GM12878 (cell line): ENCODE measurements at regions not wholly inside any gene's neighbourhood (a gene's known extent, or its start where the extent isn't known, plus 50 kb on each side); places are given as distances from the start of the nearest gene placed in this dataset.

Experiments used
- BRCA1 ChIP-seq: IDR thresholded peaks from 2 replicates; pipeline ENCODE4 v1.6.1; 2011; ENCODE audit warnings: low read depth, low read length, improper control_type of control experiment
- CHD2 ChIP-seq: IDR thresholded peaks from 2 replicates; pipeline ENCODE4 v1.6.1; 2011; ENCODE audit warnings: low read depth, low read length, improper control_type of control experiment, borderline replicate concordance
- FOXK2 ChIP-seq: fragments of 450-650 bp; IDR thresholded peaks from 2 replicates; pipeline ENCODE4 v1.6.1; 2017; ENCODE audit warnings: mild to moderate bottlenecking, moderate library complexity
- JUNB ChIP-seq: IDR thresholded peaks from 2 replicates; pipeline ENCODE4 v1.6.1; 2016; ENCODE audit warnings: antibody characterized with exemption, mild to moderate bottlenecking
- MEF2A ChIP-seq: IDR thresholded peaks from 2 replicates; pipeline ENCODE4 v1.6.1; 2011; ENCODE audit warnings: low read depth, mild to moderate bottlenecking, low read length, moderate library complexity; ENCODE audit not compliant: insufficient read depth
- NR2F1 ChIP-seq: fragments of 450-650 bp; conservative IDR thresholded peaks from 2 replicates; pipeline ENCODE4 v1.6.1; 2017; ENCODE audit warnings: mild to moderate bottlenecking
- POLR2AphosphoS5 ChIP-seq: IDR thresholded peaks from 2 replicates; pipeline ENCODE4 v1.6.1; 2011; ENCODE audit warnings: mild to moderate bottlenecking, low read length, inconsistent platforms
- RAD21 ChIP-seq: IDR thresholded peaks from 2 replicates; pipeline ENCODE4 v1.6.1; 2011; ENCODE audit warnings: mild to moderate bottlenecking, low read depth, low read length, moderate library complexity; ENCODE audit not compliant: insufficient read depth
- RFX5 ChIP-seq: IDR thresholded peaks from 2 replicates; pipeline ENCODE4 v1.6.1; 2011; ENCODE audit warnings: low read depth, low read length, improper control_type of control experiment
- SUZ12 ChIP-seq: fragments of 200-600 bp; sonication (generic); IDR thresholded peaks from one replicate; pipeline ENCODE4 v1.6.1; 2018; ENCODE audit warnings: antibody characterized with exemption, mild to moderate bottlenecking; ENCODE audit not compliant: unreplicated experiment
- TF ChIP-seq, protein P1 (sequence below): IDR thresholded peaks from 2 replicates; pipeline ENCODE4 v1.6.1; 2011; ENCODE audit warnings: low read depth, low read length, improper control_type of control experiment, borderline replicate concordance
- TF ChIP-seq, protein P2 (sequence below), 3 experiments: IDR thresholded peaks in 2 of 3; conservative IDR thresholded peaks in 1 of 3; 2 replicates each; pipeline ENCODE4 v1.5.1; 2011; ENCODE audit warnings: low read depth in 3 of 3, low read length in 3 of 3, mild to moderate bottlenecking in 3 of 3, control low read depth in 2 of 3, moderate library complexity in 2 of 3, inconsistent platforms in 1 of 3, mixed read lengths in 1 of 3; ENCODE audit not compliant: control insufficient read depth in 2 of 3, insufficient read depth in 1 of 3; ENCODE audit errors: extremely low read depth in 1 of 3
- TF ChIP-seq, protein P3 (sequence below): fragments of 450-650 bp; formaldehyde crosslinking; IDR thresholded peaks from 2 replicates; pipeline ENCODE4 v1.4.0; 2020; ENCODE audit warnings: mild to moderate bottlenecking, moderate library complexity
- TF ChIP-seq, protein P4 (sequence below): fragments of 450-650 bp; formaldehyde crosslinking; IDR thresholded peaks from 2 replicates; pipeline ENCODE4 v1.5.0; 2022; ENCODE audit warnings: mild to moderate bottlenecking, missing genetic modification characterization

DNA sequence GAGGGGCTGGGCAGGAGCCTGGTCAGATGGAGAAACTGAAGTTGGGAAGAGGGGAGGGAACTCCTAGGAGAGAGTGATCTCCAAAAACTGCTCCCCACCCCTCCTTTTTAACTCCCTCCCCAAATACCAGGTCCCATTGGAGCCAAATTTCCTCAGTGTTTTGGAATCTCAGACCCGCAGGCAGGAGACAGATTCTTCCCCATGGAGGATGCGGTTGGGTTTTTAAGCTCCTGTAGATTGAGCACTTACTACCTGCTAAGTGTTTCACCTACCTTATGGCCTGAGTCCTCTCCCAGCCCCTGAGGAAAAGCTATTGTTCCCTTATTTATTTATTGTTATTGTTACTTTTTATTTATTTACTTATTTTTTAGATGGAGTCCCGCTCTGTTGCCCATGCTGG is 73.2 kb downstream of the CEBPB start:
- TF ChIP-seq, protein P1, sequence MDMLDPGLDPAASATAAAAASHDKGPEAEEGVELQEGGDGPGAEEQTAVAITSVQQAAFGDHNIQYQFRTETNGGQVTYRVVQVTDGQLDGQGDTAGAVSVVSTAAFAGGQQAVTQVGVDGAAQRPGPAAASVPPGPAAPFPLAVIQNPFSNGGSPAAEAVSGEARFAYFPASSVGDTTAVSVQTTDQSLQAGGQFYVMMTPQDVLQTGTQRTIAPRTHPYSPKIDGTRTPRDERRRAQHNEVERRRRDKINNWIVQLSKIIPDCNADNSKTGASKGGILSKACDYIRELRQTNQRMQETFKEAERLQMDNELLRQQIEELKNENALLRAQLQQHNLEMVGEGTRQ: no peak
- TF ChIP-seq CHD2: no peak
- TF ChIP-seq JUNB: no peak
- TF ChIP-seq BRCA1: no peak
- no peak for TF ChIP-seq RFX5
- no peak for TF ChIP-seq NR2F1
- no peak for TF ChIP-seq MEF2A
- TF ChIP-seq FOXK2: no peak
- no peak for TF ChIP-seq RAD21
- TF ChIP-seq POLR2AphosphoS5: no peak
- TF ChIP-seq, protein P2, sequence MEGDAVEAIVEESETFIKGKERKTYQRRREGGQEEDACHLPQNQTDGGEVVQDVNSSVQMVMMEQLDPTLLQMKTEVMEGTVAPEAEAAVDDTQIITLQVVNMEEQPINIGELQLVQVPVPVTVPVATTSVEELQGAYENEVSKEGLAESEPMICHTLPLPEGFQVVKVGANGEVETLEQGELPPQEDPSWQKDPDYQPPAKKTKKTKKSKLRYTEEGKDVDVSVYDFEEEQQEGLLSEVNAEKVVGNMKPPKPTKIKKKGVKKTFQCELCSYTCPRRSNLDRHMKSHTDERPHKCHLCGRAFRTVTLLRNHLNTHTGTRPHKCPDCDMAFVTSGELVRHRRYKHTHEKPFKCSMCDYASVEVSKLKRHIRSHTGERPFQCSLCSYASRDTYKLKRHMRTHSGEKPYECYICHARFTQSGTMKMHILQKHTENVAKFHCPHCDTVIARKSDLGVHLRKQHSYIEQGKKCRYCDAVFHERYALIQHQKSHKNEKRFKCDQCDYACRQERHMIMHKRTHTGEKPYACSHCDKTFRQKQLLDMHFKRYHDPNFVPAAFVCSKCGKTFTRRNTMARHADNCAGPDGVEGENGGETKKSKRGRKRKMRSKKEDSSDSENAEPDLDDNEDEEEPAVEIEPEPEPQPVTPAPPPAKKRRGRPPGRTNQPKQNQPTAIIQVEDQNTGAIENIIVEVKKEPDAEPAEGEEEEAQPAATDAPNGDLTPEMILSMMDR (IDR thresholded peaks at IDR 0.05 in 2 of 3, conservative IDR thresholded peaks at IDR 0.05 in 1 of 3; ENCODE audit: control insufficient read depth in 2 of 3, extremely low read depth in 1 of 3, insufficient read depth in 1 of 3, low read depth in 3 of 3, low read length in 3 of 3): no peak
- TF ChIP-seq, protein P3, sequence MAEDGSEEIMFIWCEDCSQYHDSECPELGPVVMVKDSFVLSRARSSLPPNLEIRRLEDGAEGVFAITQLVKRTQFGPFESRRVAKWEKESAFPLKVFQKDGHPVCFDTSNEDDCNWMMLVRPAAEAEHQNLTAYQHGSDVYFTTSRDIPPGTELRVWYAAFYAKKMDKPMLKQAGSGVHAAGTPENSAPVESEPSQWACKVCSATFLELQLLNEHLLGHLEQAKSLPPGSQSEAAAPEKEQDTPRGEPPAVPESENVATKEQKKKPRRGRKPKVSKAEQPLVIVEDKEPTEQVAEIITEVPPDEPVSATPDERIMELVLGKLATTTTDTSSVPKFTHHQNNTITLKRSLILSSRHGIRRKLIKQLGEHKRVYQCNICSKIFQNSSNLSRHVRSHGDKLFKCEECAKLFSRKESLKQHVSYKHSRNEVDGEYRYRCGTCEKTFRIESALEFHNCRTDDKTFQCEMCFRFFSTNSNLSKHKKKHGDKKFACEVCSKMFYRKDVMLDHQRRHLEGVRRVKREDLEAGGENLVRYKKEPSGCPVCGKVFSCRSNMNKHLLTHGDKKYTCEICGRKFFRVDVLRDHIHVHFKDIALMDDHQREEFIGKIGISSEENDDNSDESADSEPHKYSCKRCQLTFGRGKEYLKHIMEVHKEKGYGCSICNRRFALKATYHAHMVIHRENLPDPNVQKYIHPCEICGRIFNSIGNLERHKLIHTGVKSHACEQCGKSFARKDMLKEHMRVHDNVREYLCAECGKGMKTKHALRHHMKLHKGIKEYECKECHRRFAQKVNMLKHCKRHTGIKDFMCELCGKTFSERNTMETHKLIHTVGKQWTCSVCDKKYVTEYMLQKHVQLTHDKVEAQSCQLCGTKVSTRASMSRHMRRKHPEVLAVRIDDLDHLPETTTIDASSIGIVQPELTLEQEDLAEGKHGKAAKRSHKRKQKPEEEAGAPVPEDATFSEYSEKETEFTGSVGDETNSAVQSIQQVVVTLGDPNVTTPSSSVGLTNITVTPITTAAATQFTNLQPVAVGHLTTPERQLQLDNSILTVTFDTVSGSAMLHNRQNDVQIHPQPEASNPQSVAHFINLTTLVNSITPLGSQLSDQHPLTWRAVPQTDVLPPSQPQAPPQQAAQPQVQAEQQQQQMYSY (CRISPR knock-in tag): no peak
- TF ChIP-seq SUZ12: no peak
- TF ChIP-seq, protein P4, sequence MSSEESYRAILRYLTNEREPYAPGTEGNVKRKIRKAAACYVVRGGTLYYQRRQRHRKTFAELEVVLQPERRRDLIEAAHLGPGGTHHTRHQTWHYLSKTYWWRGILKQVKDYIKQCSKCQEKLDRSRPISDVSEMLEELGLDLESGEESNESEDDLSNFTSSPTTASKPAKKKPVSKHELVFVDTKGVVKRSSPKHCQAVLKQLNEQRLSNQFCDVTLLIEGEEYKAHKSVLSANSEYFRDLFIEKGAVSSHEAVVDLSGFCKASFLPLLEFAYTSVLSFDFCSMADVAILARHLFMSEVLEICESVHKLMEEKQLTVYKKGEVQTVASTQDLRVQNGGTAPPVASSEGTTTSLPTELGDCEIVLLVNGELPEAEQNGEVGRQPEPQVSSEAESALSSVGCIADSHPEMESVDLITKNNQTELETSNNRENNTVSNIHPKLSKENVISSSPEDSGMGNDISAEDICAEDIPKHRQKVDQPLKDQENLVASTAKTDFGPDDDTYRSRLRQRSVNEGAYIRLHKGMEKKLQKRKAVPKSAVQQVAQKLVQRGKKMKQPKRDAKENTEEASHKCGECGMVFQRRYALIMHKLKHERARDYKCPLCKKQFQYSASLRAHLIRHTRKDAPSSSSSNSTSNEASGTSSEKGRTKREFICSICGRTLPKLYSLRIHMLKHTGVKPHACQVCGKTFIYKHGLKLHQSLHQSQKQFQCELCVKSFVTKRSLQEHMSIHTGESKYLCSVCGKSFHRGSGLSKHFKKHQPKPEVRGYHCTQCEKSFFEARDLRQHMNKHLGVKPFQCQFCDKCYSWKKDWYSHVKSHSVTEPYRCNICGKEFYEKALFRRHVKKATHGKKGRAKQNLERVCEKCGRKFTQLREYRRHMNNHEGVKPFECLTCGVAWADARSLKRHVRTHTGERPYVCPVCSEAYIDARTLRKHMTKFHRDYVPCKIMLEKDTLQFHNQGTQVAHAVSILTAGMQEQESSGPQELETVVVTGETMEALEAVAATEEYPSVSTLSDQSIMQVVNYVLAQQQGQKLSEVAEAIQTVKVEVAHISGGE (CRISPR knock-in tag): no peak
